ENCODE measurements at regions not wholly inside any gene's neighbourhood (a gene's known extent, or its start where the extent isn't known, plus 50 kb on each side); places are given as distances from the start of the nearest gene placed in this dataset.

- no peak for TF ChIP-seq TCF7L2 (IDR thresholded peaks at IDR 0.05; ENCODE audit: borderline replicate concordance, extremely low read depth, insufficient read depth, insufficient read length)
- no peak for TF ChIP-seq POLR2A (IDR thresholded peaks at IDR 0.05; ENCODE audit: borderline replicate concordance, extremely low read depth, insufficient read depth, insufficient read length)
- TF ChIP-seq CBX3 (IDR thresholded peaks at IDR 0.05; ENCODE audit: low read depth): no peak
- TF ChIP-seq EZH2phosphoT487 (IDR thresholded peaks at IDR 0.05; ENCODE audit: borderline replicate concordance): no peak
These were observed 1547.8 kb downstream of the EFNB2 start (continued) for GRCh38 chr13:104987621-104988020.

GRCh38 chr13:104984296-104984818, 1551.1 kb downstream of the EFNB2 start:
- no peak for ATAC-seq
- no peak for DNase-seq (ENCODE audit: low read depth, low spot score)
- H3K9ac ChIP-seq (ENCODE audit: low read length): no peak overlapping the region

More at GRCh38 chr13:104984296-104984818, 1551.1 kb downstream of the EFNB2 start:
- intact Hi-C loops (cut with micrococcal nuclease): no loop called here
- Histone ChIP-seq H3K4me1 (ENCODE audit: control insufficient read depth in 1 of 2, insufficient read depth in 2 of 2, low read length in 2 of 2) (no peaks in the 10 kb centered on the region), H3K27ac (ENCODE audit: low read depth, low read length) (no peak overlapping the region), H3K27me3 (ENCODE audit: insufficient read depth, low read length) (no peaks in the 10 kb centered on the region), H3K36me3 (ENCODE audit: control insufficient read depth in 1 of 2, insufficient read depth in 2 of 2, low read length in 2 of 2) (no peaks in the 10 kb centered on the region), H2AFZ (ENCODE audit: low read depth, low read length, poor library complexity, severe bottlenecking) (no peak overlapping the region), H3K79me2 (ENCODE audit: insufficient read depth, low read length) (no peaks in the 10 kb centered on the region), H3K9me2 (ENCODE audit: insufficient read depth) (no peaks in the 10 kb centered on the region), H3K4me3 (replicated peaks in 1 of 2; ENCODE audit: low read depth in 1 of 2, low read length in 2 of 2) (no peak overlapping the region), H3K4me2 (ENCODE audit: low read length) (no peak overlapping the region), H3K9me3 (ENCODE audit: control insufficient read depth in 1 of 2, insufficient read depth in 1 of 2, low read depth in 1 of 2, low read length in 2 of 2) (no peaks in the 10 kb centered on the region), H4K20me1 (ENCODE audit: insufficient read depth) (no peaks in the 10 kb centered on the region)
- ChIA-PET CTCF (no interaction called here), RAD21 (ENCODE audit: low non-redundant PET in 1 of 2, low total read pairs in 2 of 2, uncharacterized antibody in 2 of 2, unreplicated experiment in 2 of 2) (no interaction called here), POLR2A (no interaction called here)
- no TSS peak for BruUV-seq (replicated peaks)
- no peak for TF ChIP-seq CTCF (IDR thresholded peaks at IDR 0.05 in 2 of 3, conservative IDR thresholded peaks at IDR 0.05 in 1 of 3; ENCODE audit: borderline replicate concordance in 1 of 3, insufficient read depth in 1 of 3, low read depth in 2 of 3, low read length in 2 of 3)
- TF ChIP-seq JUND (IDR thresholded peaks at IDR 0.05): no peak
- no peak for TF ChIP-seq ATF3 (IDR thresholded peaks at IDR 0.05)
- TF ChIP-seq REST (IDR thresholded peaks at IDR 0.05; ENCODE audit: low read depth): no peak
- no peak for TF ChIP-seq RAD21 (IDR thresholded peaks at IDR 0.05; ENCODE audit: low read depth)
- TF ChIP-seq FOSL1 (IDR thresholded peaks at IDR 0.05; ENCODE audit: low read depth): no peak
- TF ChIP-seq CBX3 (IDR thresholded peaks at IDR 0.05; ENCODE audit: low read depth): no peak
- no peak for TF ChIP-seq ZFX (IDR thresholded peaks at IDR 0.05)
- TF ChIP-seq YY1 (IDR thresholded peaks at IDR 0.05; ENCODE audit: extremely low read depth, insufficient replicate concordance, low read depth, low read length): no peak
- TF ChIP-seq SRF (IDR thresholded peaks at IDR 0.05; ENCODE audit: low read depth): no peak
- no peak for TF ChIP-seq EZH2phosphoT487 (IDR thresholded peaks at IDR 0.05; ENCODE audit: borderline replicate concordance)

Data from HCT116 (cell line).